ENCODE measurements at regions not wholly inside any gene's neighbourhood (a gene's known extent, or its start where the extent isn't known, plus 50 kb on each side); places are given as distances from the start of the nearest gene placed in this dataset.
"Not testable (repeated sequence)": the region's sequence is repeated elsewhere in the genome, so short reads cannot be mapped to it uniquely, and the experiment has no call there.

GRCh38 chr2:91770046-91770575, 3078.6 kb downstream of the RPIA start:
- not testable (repeated sequence) for H3K27ac Mint-ChIP-seq; H3K36me3 Mint-ChIP-seq; H3K4me3 Mint-ChIP-seq; H3K27me3 Mint-ChIP-seq; ATAC-seq; H3K9me3 Mint-ChIP-seq; H3K4me1 Mint-ChIP-seq (ENCODE audit: low read depth in 2 of 2); DNase-seq (ENCODE audit: low spot score)

GRCh38 chr2:91771604-91772003, 3080.1 kb downstream of the RPIA start:
- not testable (repeated sequence) for DNase-seq (ENCODE audit: low spot score); H3K27ac Mint-ChIP-seq; H3K36me3 Mint-ChIP-seq; H3K4me1 Mint-ChIP-seq (ENCODE audit: low read depth in 2 of 2); H3K9me3 Mint-ChIP-seq; H3K4me3 Mint-ChIP-seq; H3K27me3 Mint-ChIP-seq; ATAC-seq

- H3K4me3 Mint-ChIP-seq; H3K27ac Mint-ChIP-seq; H3K4me1 Mint-ChIP-seq (ENCODE audit: low read depth in 2 of 2); H3K27me3 Mint-ChIP-seq; H3K36me3 Mint-ChIP-seq; H3K9me3 Mint-ChIP-seq; DNase-seq (ENCODE audit: low spot score): not testable (repeated sequence)
- peak; percentile 8 to 35 for ATAC-seq
Measured at GRCh38 chr2:91772240-91772937, 3080.9 kb downstream of the RPIA start.

- not testable (repeated sequence) for H3K9me3 Mint-ChIP-seq; H3K4me1 Mint-ChIP-seq (ENCODE audit: low read depth in 2 of 2); H3K27ac Mint-ChIP-seq; H3K4me3 Mint-ChIP-seq; H3K27me3 Mint-ChIP-seq; DNase-seq (ENCODE audit: low spot score); H3K36me3 Mint-ChIP-seq; ATAC-seq
Measured at GRCh38 chr2:91773810-91774209, 3082.3 kb downstream of the RPIA start.

GRCh38 chr2:91775193-91775592, 3083.7 kb downstream of the RPIA start:
- not testable (repeated sequence) for H3K4me3 Mint-ChIP-seq; DNase-seq (ENCODE audit: low spot score); ATAC-seq; H3K27me3 Mint-ChIP-seq; H3K4me1 Mint-ChIP-seq (ENCODE audit: low read depth in 2 of 2); H3K27ac Mint-ChIP-seq; H3K9me3 Mint-ChIP-seq; H3K36me3 Mint-ChIP-seq

GRCh38 chr2:91780324-91780723, 3088.9 kb downstream of the RPIA start:
- ATAC-seq; H3K27me3 Mint-ChIP-seq; H3K36me3 Mint-ChIP-seq; H3K4me1 Mint-ChIP-seq (ENCODE audit: low read depth in 2 of 2); H3K4me3 Mint-ChIP-seq; H3K27ac Mint-ChIP-seq; H3K9me3 Mint-ChIP-seq; DNase-seq (ENCODE audit: low spot score): not testable (repeated sequence)

GRCh38 chr2:91809391-91809790, 3061.8 kb upstream of the TEKT4 start:
- not testable (repeated sequence) for H3K36me3 Mint-ChIP-seq; H3K4me1 Mint-ChIP-seq (ENCODE audit: low read depth in 2 of 2); H3K9me3 Mint-ChIP-seq; H3K27me3 Mint-ChIP-seq; H3K4me3 Mint-ChIP-seq; ATAC-seq; DNase-seq (ENCODE audit: low spot score); H3K27ac Mint-ChIP-seq

- ATAC-seq (no peak), DNase-seq (ENCODE audit: low spot score) (no peak)
- Mint-ChIP-seq H3K27me3 (no peaks in the 10 kb centered on the region), H3K27ac (no peak overlapping the region), H3K9me3 (no peaks in the 10 kb centered on the region), H3K4me3 (no peak overlapping the region), H3K4me1 (ENCODE audit: low read depth in 2 of 2) (no peaks in the 10 kb centered on the region), H3K36me3 (no peaks in the 10 kb centered on the region)
Measured at GRCh38 chr2:91839904-91840868, 3031.0 kb upstream of the TEKT4 start.

- ATAC-seq; DNase-seq (ENCODE audit: low spot score); H3K9me3 Mint-ChIP-seq; H3K36me3 Mint-ChIP-seq; H3K4me1 Mint-ChIP-seq (ENCODE audit: low read depth in 2 of 2); H3K4me3 Mint-ChIP-seq; H3K27me3 Mint-ChIP-seq; H3K27ac Mint-ChIP-seq: not testable (repeated sequence)
Measured at GRCh38 chr2:91842264-91842663, 3029.0 kb upstream of the TEKT4 start.

- DNase-seq (ENCODE audit: low spot score); H3K4me3 Mint-ChIP-seq; H3K27ac Mint-ChIP-seq; H3K9me3 Mint-ChIP-seq; ATAC-seq; H3K36me3 Mint-ChIP-seq; H3K4me1 Mint-ChIP-seq (ENCODE audit: low read depth in 2 of 2); H3K27me3 Mint-ChIP-seq: not testable (repeated sequence)
Measured at GRCh38 chr2:91842913-91843312, 3028.3 kb upstream of the TEKT4 start.

- not testable (repeated sequence) for H3K36me3 Mint-ChIP-seq, H3K27me3 Mint-ChIP-seq, ATAC-seq
Measured at GRCh38 chr2:91843723-91844450, 3027.3 kb upstream of the TEKT4 start.

GRCh38 chr2:91844451-91844825, 3026.8 kb upstream of the TEKT4 start:
- H3K4me1 Mint-ChIP-seq (ENCODE audit: low read depth in 2 of 2); H3K9me3 Mint-ChIP-seq; DNase-seq (ENCODE audit: low spot score); H3K4me3 Mint-ChIP-seq; H3K36me3 Mint-ChIP-seq; H3K27me3 Mint-ChIP-seq; ATAC-seq; H3K27ac Mint-ChIP-seq: not testable (repeated sequence)

More at GRCh38 chr2:91843723-91844450, 3027.3 kb upstream of the TEKT4 start:
- H3K27ac Mint-ChIP-seq; H3K4me3 Mint-ChIP-seq; H3K9me3 Mint-ChIP-seq; H3K4me1 Mint-ChIP-seq (ENCODE audit: low read depth in 2 of 2); DNase-seq (ENCODE audit: low spot score): not testable (repeated sequence)

GRCh38 chr2:91846388-91846787, 3024.8 kb upstream of the TEKT4 start:
- H3K36me3 Mint-ChIP-seq; ATAC-seq; H3K4me1 Mint-ChIP-seq (ENCODE audit: low read depth in 2 of 2); H3K27me3 Mint-ChIP-seq; H3K4me3 Mint-ChIP-seq; DNase-seq (ENCODE audit: low spot score); H3K27ac Mint-ChIP-seq; H3K9me3 Mint-ChIP-seq: not testable (repeated sequence)

All from natural killer cell treated with Interleukin-12 subunit alpha and Interleukin-12 subunit beta and Interleukin-15 and Interleukin-18, amount 100 ng/mL, for 72 hours (primary cell).